ENCODE measurements at regions not wholly inside any gene's neighbourhood (a gene's known extent, or its start where the extent isn't known, plus 50 kb on each side); places are given as distances from the start of the nearest gene placed in this dataset.
"Not testable (repeated sequence)": the region's sequence is repeated elsewhere in the genome, so short reads cannot be mapped to it uniquely, and the experiment has no call there.

GRCh38 chr14:30162066-30162465, 234.4 kb upstream of the PRKD1 start:
- no peak for ATAC-seq
- Mint-ChIP-seq H3K9me3 (peaks cover 2% of the 10 kb centered on the region), H3K27ac (no peak overlapping the region), H3K4me3 (no peak overlapping the region), H3K27me3 (no peaks in the 10 kb centered on the region), H3K36me3 (no peaks in the 10 kb centered on the region), H3K4me1 (no peaks in the 10 kb centered on the region)

GRCh38 chr14:30165255-30165654, 237.6 kb upstream of the PRKD1 start:
- Mint-ChIP-seq H3K27ac (no peak overlapping the region), H3K9me3 (peaks cover 9% of the 10 kb centered on the region), H3K27me3 (no peaks in the 10 kb centered on the region), H3K4me1 (no peaks in the 10 kb centered on the region), H3K4me3 (no peak overlapping the region), H3K36me3 (no peaks in the 10 kb centered on the region)
- no peak for ATAC-seq

GRCh38 chr14:30177781-30178180, 250.1 kb upstream of the PRKD1 start:
- Mint-ChIP-seq H3K36me3 (no peaks in the 10 kb centered on the region), H3K9me3 (peaks cover 2% of the 10 kb centered on the region), H3K27ac (no peak overlapping the region), H3K27me3 (no peaks in the 10 kb centered on the region), H3K4me1 (no peaks in the 10 kb centered on the region), H3K4me3 (no peak overlapping the region)
- no peak for ATAC-seq

- Mint-ChIP-seq H3K27me3 (no peaks in the 10 kb centered on the region), H3K4me3 (no peak overlapping the region), H3K9me3 (peaks cover 2% of the 10 kb centered on the region), H3K36me3 (no peaks in the 10 kb centered on the region), H3K27ac (no peak overlapping the region), H3K4me1 (no peaks in the 10 kb centered on the region)
- no peak for ATAC-seq
Observed at GRCh38 chr14:30179381-30180130, 251.9 kb upstream of the PRKD1 start.

DNA sequence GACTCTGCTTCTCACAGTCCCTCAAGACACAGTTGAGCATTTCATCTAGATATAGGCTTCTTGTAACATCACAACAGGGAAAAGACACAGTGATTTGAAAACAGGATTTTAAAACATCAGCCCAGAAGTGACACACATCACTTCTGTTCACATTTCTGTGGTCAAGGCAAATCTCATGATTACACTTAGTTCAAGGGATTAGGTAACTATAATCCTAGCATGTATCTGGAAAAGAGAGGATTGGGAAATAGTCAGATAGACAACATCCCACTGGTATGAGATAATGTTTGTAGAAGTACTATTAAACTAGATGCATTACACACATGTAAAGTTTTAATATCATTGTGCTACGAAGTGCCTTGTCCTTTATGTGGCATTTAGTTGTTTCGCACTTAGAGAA, 252.6 kb upstream of the PRKD1 start:
- no peak overlapping the region for H3K27ac Mint-ChIP-seq
- no peaks in the 10 kb centered on the region for H3K27me3 Mint-ChIP-seq
- H3K36me3 Mint-ChIP-seq: no peaks in the 10 kb centered on the region
- no peaks in the 10 kb centered on the region for H3K4me1 Mint-ChIP-seq
- H3K4me3 Mint-ChIP-seq: no peak overlapping the region
- ATAC-seq: no peak
- peaks cover 2% of the 10 kb centered on the region for H3K9me3 Mint-ChIP-seq

DNA sequence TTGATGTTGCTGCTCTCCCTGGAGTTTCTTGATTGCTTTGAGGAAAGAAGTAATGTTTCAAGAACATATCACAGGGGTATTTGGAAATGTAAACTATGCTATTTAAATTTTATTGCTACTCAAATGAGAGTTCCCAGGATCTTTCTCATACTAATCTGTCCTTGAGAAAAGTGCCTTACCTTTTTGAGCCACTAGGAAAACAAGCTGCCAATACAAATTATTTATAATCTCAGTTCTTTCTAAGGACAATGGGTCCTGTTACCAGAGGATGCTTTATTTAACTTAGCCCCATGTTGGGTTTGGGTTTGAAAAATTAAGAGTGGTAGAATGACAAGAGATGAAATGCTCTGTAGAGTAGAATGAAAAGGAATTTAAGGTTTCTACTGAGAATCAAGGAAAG, 258.2 kb upstream of the PRKD1 start:
- no peak for ATAC-seq
- Mint-ChIP-seq H3K4me3 (no peak overlapping the region), H3K27me3 (no peaks in the 10 kb centered on the region), H3K36me3 (no peaks in the 10 kb centered on the region), H3K27ac (no peak overlapping the region), H3K4me1 (no peaks in the 10 kb centered on the region), H3K9me3 (peaks cover 9% of the 10 kb centered on the region)

DNA sequence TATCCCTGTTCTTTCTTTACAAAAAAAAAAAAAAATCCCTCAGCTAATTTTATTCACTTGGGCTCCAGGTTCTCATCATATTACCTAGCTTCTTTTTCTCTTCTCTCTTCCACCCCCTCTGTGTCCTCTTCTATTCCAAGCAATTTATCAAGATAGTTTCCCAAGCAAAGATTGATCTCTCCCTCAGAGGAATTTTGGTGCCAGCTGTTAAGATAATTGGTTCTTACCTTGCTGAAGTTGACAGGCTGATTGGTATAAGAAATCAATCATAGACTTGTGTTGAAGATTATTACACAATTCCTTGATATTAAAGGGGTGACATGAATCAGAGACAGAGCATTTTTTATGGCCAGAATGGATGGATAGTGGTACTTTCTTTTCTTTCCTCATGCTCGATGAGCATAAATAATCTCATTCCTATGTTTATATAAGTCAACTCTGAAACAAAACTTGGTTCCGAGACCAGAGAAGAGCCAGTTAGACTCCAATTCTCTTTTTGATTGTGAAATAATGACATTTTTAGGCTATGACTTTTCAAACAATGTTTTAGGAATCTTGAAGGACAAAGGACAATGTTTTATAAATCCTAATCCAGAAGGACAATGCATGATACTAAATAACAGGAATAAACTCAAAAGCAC, 264.1 kb upstream of the PRKD1 start:
- no peak overlapping the region for H3K27ac Mint-ChIP-seq

GRCh38 chr14:30193101-30193500, 265.5 kb upstream of the PRKD1 start:
- no peak overlapping the region for H3K27ac Mint-ChIP-seq
- H3K4me3 Mint-ChIP-seq: no peak overlapping the region
- no peaks in the 10 kb centered on the region for H3K36me3 Mint-ChIP-seq
- H3K27me3 Mint-ChIP-seq: no peaks in the 10 kb centered on the region
- peaks cover 7% of the 10 kb centered on the region for H3K9me3 Mint-ChIP-seq
- no peaks in the 10 kb centered on the region for H3K4me1 Mint-ChIP-seq
- no peak for ATAC-seq

More for the DNA sequence above, 264.1 kb upstream of the PRKD1 start:
- no peaks in the 10 kb centered on the region for H3K4me1 Mint-ChIP-seq
- H3K4me3 Mint-ChIP-seq: no peak overlapping the region
- ATAC-seq: no peak
- no peaks in the 10 kb centered on the region for H3K27me3 Mint-ChIP-seq
- no peaks in the 10 kb centered on the region for H3K36me3 Mint-ChIP-seq
- H3K9me3 Mint-ChIP-seq: peaks cover 7% of the 10 kb centered on the region

DNA sequence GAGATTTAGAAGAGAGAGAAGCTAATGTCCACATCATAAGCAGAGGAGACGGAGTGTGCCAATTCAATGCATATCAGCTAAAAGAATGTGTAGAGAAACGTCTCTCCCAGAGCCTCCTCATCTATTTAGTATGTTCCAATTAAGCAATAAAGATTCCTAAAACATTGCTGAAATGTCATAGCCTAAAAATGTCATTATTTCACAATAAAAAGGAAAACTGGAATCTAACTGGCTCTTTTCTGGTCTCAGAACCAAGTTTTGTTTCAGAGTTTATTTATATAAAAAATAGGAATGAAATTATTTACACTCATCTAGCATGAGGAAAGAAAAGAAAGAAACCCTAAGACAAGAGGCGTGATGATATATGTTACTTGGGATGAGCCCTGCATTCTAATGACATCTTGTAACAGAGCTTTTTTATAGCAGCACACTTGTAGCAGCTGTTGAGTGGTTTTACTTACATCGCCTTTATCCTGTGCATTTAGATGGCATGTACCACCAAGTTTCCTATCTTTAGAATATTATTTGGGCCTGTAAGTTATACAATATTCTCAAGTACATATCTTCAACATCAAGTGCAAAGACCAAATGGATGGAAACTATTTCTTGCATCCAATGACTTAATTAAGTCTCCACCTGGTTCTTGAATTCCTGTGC, 266.3 kb upstream of the PRKD1 start:
- no peaks in the 10 kb centered on the region for H3K27me3 Mint-ChIP-seq

DNA sequence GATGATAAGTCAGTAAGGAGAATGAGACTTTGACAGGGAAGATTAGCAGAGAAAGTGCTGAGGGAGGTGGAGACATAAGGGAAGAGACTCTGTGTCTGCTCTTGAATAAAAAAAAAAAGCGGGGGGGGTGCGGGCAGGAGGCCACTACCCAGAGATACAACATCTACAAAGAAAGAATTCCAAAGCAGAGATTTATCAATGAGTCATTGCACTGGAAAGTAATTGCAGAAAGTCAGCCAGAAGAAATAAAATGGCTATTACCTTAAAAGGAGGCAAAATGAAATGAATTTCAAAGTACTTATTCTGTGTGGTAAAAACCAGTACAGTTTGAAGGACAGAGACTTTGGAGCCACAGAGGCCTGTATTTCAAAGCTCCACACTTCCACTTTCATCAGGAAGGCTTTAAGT, 267.1 kb upstream of the PRKD1 start:
- peaks cover 3% of the 10 kb centered on the region for H3K9me3 Mint-ChIP-seq
- ATAC-seq: no peak
- no peaks in the 10 kb centered on the region for H3K4me1 Mint-ChIP-seq
- no peak overlapping the region for H3K27ac Mint-ChIP-seq
- no peaks in the 10 kb centered on the region for H3K36me3 Mint-ChIP-seq
- H3K27me3 Mint-ChIP-seq: no peaks in the 10 kb centered on the region
- no peak overlapping the region for H3K4me3 Mint-ChIP-seq

More for the DNA sequence above, 266.3 kb upstream of the PRKD1 start:
- Mint-ChIP-seq H3K4me3 (no peak overlapping the region), H3K27ac (no peak overlapping the region), H3K9me3 (peaks cover 7% of the 10 kb centered on the region), H3K36me3 (no peaks in the 10 kb centered on the region), H3K4me1 (no peaks in the 10 kb centered on the region)
- no peak for ATAC-seq

DNA sequence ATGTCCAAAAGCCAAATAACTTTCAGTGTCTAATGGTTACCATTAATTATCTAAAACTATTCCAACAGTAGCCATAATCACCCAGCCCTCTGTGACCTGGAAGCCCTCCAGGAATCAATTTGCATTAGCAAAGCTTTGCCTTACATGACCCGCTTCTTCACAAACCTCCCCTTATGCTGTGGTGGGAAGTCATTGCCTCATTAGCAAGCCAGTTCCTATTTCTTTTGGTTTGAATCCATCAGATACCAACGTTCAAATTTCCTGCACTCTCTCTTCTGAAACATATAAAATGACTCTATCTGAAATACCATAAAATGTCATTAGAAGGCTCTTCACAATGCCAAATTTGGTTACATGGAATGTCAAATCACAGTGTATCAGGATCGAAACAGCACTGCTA, 268.3 kb upstream of the PRKD1 start:
- Mint-ChIP-seq H3K27me3 (no peaks in the 10 kb centered on the region), H3K4me1 (no peaks in the 10 kb centered on the region), H3K27ac (no peak overlapping the region), H3K9me3 (no peaks in the 10 kb centered on the region), H3K36me3 (no peaks in the 10 kb centered on the region), H3K4me3 (no peak overlapping the region)
- ATAC-seq: no peak

- H3K4me3 Mint-ChIP-seq: no peak overlapping the region
- H3K9me3 Mint-ChIP-seq: peaks cover 2% of the 10 kb centered on the region
- no peaks in the 10 kb centered on the region for H3K27me3 Mint-ChIP-seq
- no peaks in the 10 kb centered on the region for H3K4me1 Mint-ChIP-seq
- no peaks in the 10 kb centered on the region for H3K36me3 Mint-ChIP-seq
- ATAC-seq: no peak
- no peak overlapping the region for H3K27ac Mint-ChIP-seq
Observed at GRCh38 chr14:30196861-30197260, 269.2 kb upstream of the PRKD1 start.

- H3K36me3 Mint-ChIP-seq, H3K9me3 Mint-ChIP-seq: not testable (repeated sequence)
Observed at GRCh38 chr14:30198720-30199119, 271.1 kb upstream of the PRKD1 start.

GRCh38 chr14:30204431-30204980, 276.9 kb upstream of the PRKD1 start:
- Mint-ChIP-seq H3K4me3 (no peak overlapping the region), H3K9me3 (peaks cover 5% of the 10 kb centered on the region), H3K4me1 (no peaks in the 10 kb centered on the region), H3K27me3 (no peaks in the 10 kb centered on the region), H3K36me3 (no peaks in the 10 kb centered on the region), H3K27ac (no peak overlapping the region)
- ATAC-seq: no peak

More at GRCh38 chr14:30198720-30199119, 271.1 kb upstream of the PRKD1 start:
- not testable (repeated sequence) for H3K4me1 Mint-ChIP-seq, ATAC-seq, H3K27ac Mint-ChIP-seq, H3K27me3 Mint-ChIP-seq, H3K4me3 Mint-ChIP-seq

GRCh38 chr14:30209136-30209535, 281.5 kb upstream of the PRKD1 start:
- Mint-ChIP-seq H3K27ac (no peak overlapping the region), H3K9me3 (peaks cover 2% of the 10 kb centered on the region), H3K36me3 (no peaks in the 10 kb centered on the region), H3K4me1 (no peaks in the 10 kb centered on the region), H3K4me3 (no peak overlapping the region), H3K27me3 (no peaks in the 10 kb centered on the region)
- no peak for ATAC-seq

Measured in stimulated activated memory B cell treated with anti-CD40 and anti-IgM and Interleukin-4, amounts not matched to agents 10 μg/mL and 1 μg/mL and 100 μg/mL, for 72 hours (primary cell).